ENCODE measurements at regions not wholly inside any gene's neighbourhood (a gene's known extent, or its start where the extent isn't known, plus 50 kb on each side); places are given as distances from the start of the nearest gene placed in this dataset.
"Not testable (repeated sequence)": the region's sequence is repeated elsewhere in the genome, so short reads cannot be mapped to it uniquely, and the experiment has no call there.

DNA sequence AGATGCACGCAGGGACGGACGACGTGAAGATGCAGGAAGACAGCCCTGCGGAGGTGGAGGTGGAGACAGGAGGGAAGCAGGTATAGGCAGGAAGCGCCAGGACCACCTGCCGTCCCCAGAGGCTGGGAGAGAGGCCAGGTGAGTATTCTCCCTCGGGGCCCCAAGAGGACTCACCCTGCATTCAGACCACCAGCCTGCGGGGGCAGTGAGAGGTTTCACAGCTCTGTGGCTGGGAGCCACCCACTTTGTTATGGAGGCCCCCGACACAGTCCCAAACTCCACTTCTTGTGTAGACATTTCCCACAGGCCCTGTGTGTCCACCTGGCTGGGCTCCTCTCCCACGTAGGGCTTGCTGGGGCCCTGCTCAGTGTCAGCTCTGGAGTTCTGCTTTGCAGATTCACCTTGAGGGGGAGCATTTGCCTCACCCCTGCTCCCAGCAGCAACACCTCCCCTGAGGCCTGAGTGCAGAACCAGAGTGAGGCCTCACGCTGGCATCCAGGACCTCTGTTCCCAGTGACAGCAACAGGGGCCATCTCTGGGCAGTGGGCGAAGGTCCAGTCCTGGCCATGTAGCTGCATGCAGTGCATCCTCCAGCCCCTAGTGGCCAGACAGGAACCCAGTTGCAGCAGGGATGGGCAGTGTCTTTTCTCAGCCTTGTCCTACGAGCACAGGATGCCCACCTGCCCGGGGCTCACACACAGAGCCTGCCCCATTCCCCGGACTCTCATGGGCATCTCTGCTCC is 119.4 kb upstream of the IQSEC1 start:
- no peak for DNase-seq

- no peak for DNase-seq
Measured at GRCh38 chr3:13191016-13191415, 117.8 kb upstream of the IQSEC1 start.

GRCh38 chr3:13190378-13190765 is 117.1 kb upstream of the IQSEC1 start:
- no peak for DNase-seq

- no peak for DNase-seq
Measured at GRCh38 chr3:13189639-13190377, 116.6 kb upstream of the IQSEC1 start.

DNA sequence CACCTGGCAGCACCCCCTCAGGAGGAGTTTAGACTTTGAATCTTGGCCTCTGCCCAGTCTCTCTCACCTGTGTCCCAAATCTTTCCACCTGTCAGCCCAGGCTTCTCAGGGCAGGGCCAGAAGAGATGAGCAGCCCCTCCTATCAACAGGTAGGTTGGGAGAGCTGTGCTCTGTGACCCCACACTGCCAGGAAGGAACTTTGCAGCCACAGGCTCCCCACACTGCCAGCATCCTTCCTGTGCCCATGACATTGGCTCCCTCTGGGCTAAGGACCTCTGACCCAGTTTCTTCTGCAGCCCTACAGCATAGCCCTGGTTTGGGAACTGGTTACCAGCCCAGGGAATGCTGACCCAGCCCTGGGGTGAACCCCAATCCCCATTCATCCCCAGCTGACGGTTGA is 115.7 kb upstream of the IQSEC1 start:
- no peak for DNase-seq

- no peak for DNase-seq
Measured at GRCh38 chr3:13188181-13188779, 115.1 kb upstream of the IQSEC1 start.

DNA sequence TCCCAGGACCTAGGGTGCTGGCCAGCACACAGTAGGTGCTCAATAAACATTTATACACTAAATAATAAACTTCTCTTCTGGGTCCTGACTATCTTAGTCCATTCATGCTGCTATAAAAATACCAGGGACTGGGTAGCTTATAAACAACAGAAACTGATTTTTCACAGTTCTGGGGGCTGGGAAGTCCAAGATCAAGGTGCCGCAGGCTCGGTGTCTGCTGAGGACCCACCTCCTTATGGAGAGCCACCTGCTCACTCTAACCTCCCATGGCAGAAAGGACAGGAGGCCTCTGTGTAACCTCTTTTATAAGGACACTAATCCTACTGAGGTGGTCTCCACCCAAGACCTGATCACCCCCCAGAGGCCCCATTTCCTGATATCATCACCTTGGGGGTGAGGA is 114.4 kb upstream of the IQSEC1 start:
- DNase-seq = no peak

DNA sequence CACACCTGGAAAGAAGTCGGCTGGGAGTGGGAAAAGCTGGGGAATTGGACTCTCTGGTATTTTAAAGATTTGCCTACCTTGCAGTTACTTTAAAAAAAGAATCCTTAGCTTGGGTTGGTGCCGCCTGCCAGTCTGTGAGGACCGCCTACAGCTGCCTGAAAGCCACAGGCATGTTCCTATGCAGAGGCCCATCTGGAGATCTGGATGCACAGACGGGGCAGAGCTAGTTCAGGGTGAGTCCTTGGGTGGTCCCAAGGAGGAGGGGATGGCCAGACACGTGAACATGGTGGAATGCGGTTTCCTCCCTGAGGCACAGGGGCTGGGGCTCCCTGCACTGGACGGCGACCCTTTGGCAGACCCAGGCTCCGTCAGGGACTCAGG is 113.2 kb upstream of the IQSEC1 start:
- no peak for DNase-seq

- DNase-seq = no peak
Measured at GRCh38 chr3:13185737-13186434, 112.7 kb upstream of the IQSEC1 start.

DNA sequence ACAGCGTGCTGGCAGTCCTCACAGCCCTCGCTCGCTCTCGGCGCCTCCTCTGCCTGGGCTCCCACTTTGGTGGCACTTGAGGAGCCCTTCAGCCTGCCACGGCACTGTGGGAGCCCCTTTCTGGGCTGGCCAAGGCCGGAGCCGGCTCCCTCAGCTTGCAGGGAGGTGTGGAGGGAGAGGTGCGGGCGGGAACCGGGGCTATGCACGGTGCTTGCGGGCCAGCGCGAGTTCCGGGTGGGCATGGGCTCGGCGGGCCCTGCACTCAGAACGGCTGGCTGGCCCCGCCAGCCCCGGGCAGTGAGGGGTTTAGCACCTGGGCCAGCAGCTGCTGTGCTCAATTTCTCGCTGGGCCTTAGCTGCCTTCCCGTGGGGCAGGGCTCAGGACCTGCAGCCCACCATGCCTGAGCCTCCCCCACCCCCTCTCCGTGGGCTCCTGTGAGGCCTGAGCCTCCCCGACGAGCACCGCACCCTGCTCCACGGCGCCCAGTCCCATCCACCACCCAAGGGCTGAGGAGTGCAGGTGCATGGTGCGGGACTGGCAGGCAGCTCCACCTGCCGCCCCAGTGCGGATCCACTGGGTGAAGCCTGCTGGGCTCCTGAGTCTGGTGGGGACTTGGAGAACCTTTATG is 106.5 kb upstream of the IQSEC1 start:
- not testable (repeated sequence) for DNase-seq

DNA sequence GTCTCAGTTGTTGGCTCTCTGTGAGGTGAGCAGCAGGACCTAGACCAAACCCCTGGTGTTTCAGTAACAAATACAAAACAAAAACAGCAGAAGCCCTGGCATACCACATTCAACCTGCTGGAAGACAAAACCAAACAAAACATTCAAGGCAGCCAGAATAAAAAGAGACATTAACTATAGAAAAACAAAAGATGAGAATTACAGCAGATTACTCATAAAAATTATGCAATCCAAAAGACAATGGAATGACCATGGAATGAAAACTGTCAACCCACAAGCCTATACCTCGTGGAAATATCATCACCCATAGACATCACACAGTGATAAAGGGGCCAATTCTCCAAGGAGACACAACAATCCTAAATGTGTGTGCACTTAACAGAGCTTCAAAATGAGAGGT is 106.0 kb upstream of the IQSEC1 start:
- no peak for DNase-seq

- DNase-seq = no peak
Measured at GRCh38 chr3:13178107-13178506, 104.9 kb upstream of the IQSEC1 start.

DNA sequence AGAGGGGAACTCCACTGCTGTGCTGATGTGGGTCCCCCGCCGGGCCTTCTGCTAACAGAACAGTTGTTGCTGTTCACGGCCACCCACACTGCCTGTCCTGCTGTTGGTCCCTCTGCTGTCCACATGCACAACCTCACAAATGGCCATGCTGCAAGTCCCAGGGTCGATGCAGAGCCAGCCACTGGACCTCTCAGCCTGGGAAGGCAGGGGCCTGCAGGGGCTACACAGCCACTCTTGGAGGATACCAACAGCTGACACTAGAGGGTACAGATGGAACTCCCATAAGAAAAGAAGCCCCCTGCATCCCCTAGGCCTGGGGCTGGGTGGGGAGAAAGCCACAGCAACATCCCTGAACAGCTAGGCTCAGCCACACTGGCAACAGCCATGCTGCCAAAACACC is 104.4 kb upstream of the IQSEC1 start:
- DNase-seq = no peak

GRCh38 chr3:13177236-13177635 is 104.0 kb upstream of the IQSEC1 start:
- DNase-seq = no peak

DNA sequence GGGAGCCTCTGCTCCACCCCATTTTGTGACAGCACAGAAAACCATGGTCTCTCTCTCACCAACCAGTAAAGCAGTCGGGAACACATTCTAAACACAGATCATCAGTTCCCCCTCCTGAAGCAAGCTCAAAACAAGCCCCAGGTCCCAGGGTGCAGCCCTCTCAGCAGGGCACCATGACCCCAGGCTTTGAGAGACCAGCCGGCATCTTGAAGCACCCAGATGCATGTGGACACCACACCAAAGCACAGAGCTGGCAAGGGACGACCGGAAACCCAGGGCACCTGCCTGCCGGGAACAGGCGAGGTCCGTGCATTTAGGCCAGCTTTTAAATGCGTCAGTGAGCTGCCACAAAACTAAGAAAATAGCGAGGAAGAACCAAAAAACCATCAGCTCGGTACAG is 103.2 kb upstream of the IQSEC1 start:
- DNase-seq = no peak

- DNase-seq = no peak
Measured at GRCh38 chr3:13174803-13175135, 101.5 kb upstream of the IQSEC1 start.

GRCh38 chr3:13174011-13174802 is 101.0 kb upstream of the IQSEC1 start:
- DNase-seq = no peak

DNA sequence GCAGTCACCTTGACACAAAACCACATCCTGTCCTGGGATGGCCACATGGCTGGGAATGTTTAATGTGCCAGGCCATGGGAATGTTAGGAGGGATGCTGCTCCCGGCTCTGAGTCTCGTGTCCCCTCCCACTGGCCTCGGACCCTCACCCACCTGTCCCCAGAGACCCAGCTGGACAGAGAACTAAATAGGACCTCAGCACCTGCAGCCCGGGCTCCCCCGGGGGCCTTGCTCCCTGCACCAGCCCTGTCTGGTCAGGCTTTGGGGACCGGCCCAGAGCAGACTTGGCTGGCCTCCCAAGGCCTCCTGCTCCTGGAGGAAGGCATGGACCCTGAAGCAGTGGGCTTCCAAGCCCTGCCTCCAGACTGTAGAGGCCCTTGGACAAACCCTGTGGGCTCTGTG is 100.0 kb upstream of the IQSEC1 start:
- DNase-seq = no peak

DNA sequence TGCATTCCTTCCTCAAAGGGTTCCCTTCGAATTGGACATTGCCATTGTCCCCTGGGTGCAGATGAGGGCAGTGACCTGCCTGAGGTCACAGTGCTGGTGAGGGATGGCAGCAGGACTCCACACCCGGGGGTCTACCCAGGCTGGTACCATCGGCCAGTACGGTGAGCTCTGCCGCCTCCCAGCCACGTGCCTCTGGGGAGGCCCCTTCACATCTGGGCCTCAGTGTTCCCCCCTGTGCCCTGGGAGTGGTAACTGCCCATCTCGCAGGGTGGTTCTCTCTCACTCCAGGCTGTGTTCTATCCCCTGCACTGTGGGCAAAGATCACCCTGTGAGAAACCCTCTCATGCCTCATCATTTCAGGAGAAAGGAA is 99.4 kb upstream of the IQSEC1 start:
- no peak for DNase-seq

DNA sequence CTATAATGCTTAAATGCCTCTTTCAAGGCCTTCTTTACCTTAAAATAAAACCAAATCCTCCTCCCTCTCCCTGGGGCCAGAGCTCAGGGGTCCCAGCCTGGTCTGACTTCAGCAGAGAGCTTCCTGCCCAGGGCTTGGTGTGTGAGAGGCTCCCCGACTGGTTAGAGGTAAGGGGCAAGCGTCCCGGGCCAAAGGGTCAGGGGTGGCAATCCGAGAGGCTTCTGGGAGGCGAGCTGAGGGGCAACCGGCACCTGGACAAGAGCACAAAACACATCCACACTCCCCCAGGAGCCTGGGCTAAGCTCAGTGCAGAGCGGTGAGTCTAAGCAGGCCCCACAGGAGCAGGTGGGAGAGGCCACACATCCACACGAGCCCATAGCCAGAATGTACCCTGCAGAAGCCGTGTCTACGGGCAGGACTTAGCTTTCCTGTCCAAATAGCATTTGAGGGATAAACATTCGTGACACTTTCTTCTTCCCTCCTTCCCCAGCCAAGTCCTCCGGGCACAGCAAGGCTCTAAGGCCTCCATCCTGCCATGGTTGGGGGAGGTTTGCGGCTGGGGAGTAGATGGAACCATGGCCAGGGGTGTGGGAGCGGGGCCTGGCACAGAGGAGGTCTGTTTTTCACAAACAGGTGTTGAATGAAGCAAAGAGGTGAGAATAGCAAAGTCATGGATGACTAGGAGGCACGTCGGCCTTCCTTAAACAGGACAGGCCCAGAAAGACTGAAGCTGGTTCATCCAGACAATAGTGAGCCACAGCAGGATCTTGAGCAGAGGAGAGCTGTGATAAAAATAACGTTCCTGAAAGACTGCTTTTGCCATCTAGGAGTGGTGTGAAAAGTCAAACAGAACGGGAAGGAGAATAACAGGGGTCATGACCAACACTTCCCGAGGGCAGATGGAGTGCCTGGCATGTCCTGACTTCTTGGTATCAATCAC is 98.7 kb upstream of the IQSEC1 start:
- DNase-seq = no peak

GRCh38 chr3:13170317-13170716 is 97.1 kb upstream of the IQSEC1 start:
- no peak for DNase-seq

Data from T1000 (cell line).